GM23338 (cell line): ENCODE measurements at regions not wholly inside any gene's neighbourhood (a gene's known extent, or its start where the extent isn't known, plus 50 kb on each side); places are given as distances from the start of the nearest gene placed in this dataset.
"Not testable (repeated sequence)": the region's sequence is repeated elsewhere in the genome, so short reads cannot be mapped to it uniquely, and the experiment has no call there.

ENCODE experiments used
- CREB1 ChIP-seq: fragments of 250-450 bp; sonication (Bioruptor Pico); IDR thresholded peaks from 2 replicates; pipeline ENCODE4 v1.5.0; 2020; ENCODE audit warnings: low read depth, mild to moderate bottlenecking, moderate library complexity
- CTCF ChIP-seq, 2 experiments: fragments of 200-600 bp in 1 of 2; sonication (generic) in 1 of 2; conservative IDR thresholded peaks; 2 replicates each; pipeline versions ENCODE4 v1.5.1 to v1.6.1; 2016 to 2017; ENCODE audit warnings: antibody characterized with exemption in 2 of 2, low read depth in 2 of 2, mild to moderate bottlenecking in 2 of 2, moderate library complexity in 1 of 2
- ETS1 ChIP-seq: IDR thresholded peaks from 2 replicates; pipeline ENCODE4 v1.6.1; 2016; ENCODE audit warnings: antibody characterized with exemption
- EZH2 ChIP-seq: fragments of 200-600 bp; sonication (generic); IDR thresholded peaks from one replicate; pipeline ENCODE4 v1.8.0; 2017; ENCODE audit warnings: antibody characterized with exemption, mild to moderate bottlenecking, low read depth; ENCODE audit not compliant: unreplicated experiment
- EZH2phosphoT487 ChIP-seq: fragments of 200-600 bp; sonication (generic); IDR thresholded peaks from one replicate; pipeline ENCODE4 v1.8.1; 2018; ENCODE audit warnings: antibody characterized with exemption; ENCODE audit not compliant: unreplicated experiment
- JUNB ChIP-seq: IDR thresholded peaks from one replicate; pipeline ENCODE4 v1.6.1; 2016; ENCODE audit warnings: antibody characterized with exemption; ENCODE audit not compliant: unreplicated experiment
- NANOG ChIP-seq: IDR thresholded peaks from 2 replicates; pipeline ENCODE4 v1.6.1; 2016; ENCODE audit warnings: antibody characterized with exemption, borderline replicate concordance
- POLR2AphosphoS5 ChIP-seq: IDR thresholded peaks from 2 replicates; pipeline ENCODE4 v1.6.1; 2016; ENCODE audit warnings: antibody characterized with exemption, low read depth
- REST ChIP-seq: IDR thresholded peaks from one replicate; pipeline ENCODE4 v1.6.1; 2018; ENCODE audit warnings: antibody characterized with exemption; ENCODE audit not compliant: unreplicated experiment
- ZNF114 ChIP-seq: fragments of 250-450 bp; sonication (Bioruptor Pico); IDR thresholded peaks from 2 replicates; pipeline ENCODE4 v1.5.0; 2020; ENCODE audit warnings: mild to moderate bottlenecking, moderate library complexity

- TF ChIP-seq CTCF (conservative IDR thresholded peaks at IDR 0.05; ENCODE audit: low read depth in 2 of 2); REST; POLR2AphosphoS5; EZH2; EZH2phosphoT487; ETS1; JUNB; CREB1; ZNF114 (CRISPR knock-in tag); NANOG: not testable (repeated sequence)
Measured at GRCh38 chr2:87478911-87479310, 269.0 kb upstream of the PLGLB2 start.
